Amniotic stem cell (primary cell): ENCODE measurements at regions not wholly inside any gene's neighbourhood (a gene's known extent, or its start where the extent isn't known, plus 50 kb on each side); places are given as distances from the start of the nearest gene placed in this dataset.

Experiments
- DNase-seq: peaks from one replicate; lab custom pipeline; 2025; lab: John Stamatoyannopoulos, UW

- no peak for DNase-seq
These were observed 198.2 kb upstream of the ARSJ start for GRCh38 chr4:114177628-114178027.

GRCh38 chr4:114178392-114178791 is 198.9 kb upstream of the ARSJ start:
- DNase-seq, result no peak

- DNase-seq, result peak; percentile 75
These were observed 201.0 kb upstream of the ARSJ start for GRCh38 chr4:114180481-114180880.

- DNase-seq, result no peak
These were observed 205.5 kb upstream of the ARSJ start for GRCh38 chr4:114184901-114185300.

GRCh38 chr4:114187592-114187991 is 208.1 kb upstream of the ARSJ start:
- DNase-seq, result no peak

GRCh38 chr4:114191496-114191895 is 212.0 kb upstream of the ARSJ start:
- no peak for DNase-seq

- no peak for DNase-seq
These were observed 213.4 kb upstream of the ARSJ start for GRCh38 chr4:114192854-114193253.

GRCh38 chr4:114193624-114194399 is 214.4 kb upstream of the ARSJ start:
- DNase-seq, result no peak

- no peak for DNase-seq
These were observed 217.2 kb upstream of the ARSJ start for GRCh38 chr4:114196606-114197005.

- DNase-seq, result no peak
These were observed 220.6 kb upstream of the ARSJ start for GRCh38 chr4:114200026-114200425.

GRCh38 chr4:114205261-114205660 is 225.8 kb upstream of the ARSJ start:
- no peak for DNase-seq

- no peak for DNase-seq
These were observed 229.2 kb upstream of the ARSJ start for GRCh38 chr4:114208574-114209151.

GRCh38 chr4:114209584-114209983 is 230.1 kb upstream of the ARSJ start:
- no peak for DNase-seq

- DNase-seq, result no peak
These were observed 232.1 kb upstream of the ARSJ start for GRCh38 chr4:114211556-114211955.

GRCh38 chr4:114217150-114217817 is 237.8 kb upstream of the ARSJ start:
- DNase-seq, result no peak

GRCh38 chr4:114223580-114223979 is 244.1 kb upstream of the ARSJ start:
- DNase-seq, result no peak

GRCh38 chr4:114225436-114225835 is 246.0 kb upstream of the ARSJ start:
- no peak for DNase-seq

GRCh38 chr4:114226179-114226578 is 246.7 kb upstream of the ARSJ start:
- no peak for DNase-seq

- no peak for DNase-seq
These were observed 247.7 kb upstream of the ARSJ start for GRCh38 chr4:114226968-114227760.

- DNase-seq, result no peak
These were observed 250.3 kb upstream of the ARSJ start for GRCh38 chr4:114229706-114230105.

GRCh38 chr4:114236171-114236769 is 256.8 kb upstream of the ARSJ start:
- no peak for DNase-seq

- DNase-seq, result no peak
These were observed 258.6 kb upstream of the ARSJ start for GRCh38 chr4:114237997-114238396.
